ENCODE measurements at regions not wholly inside any gene's neighbourhood (a gene's known extent, or its start where the extent isn't known, plus 50 kb on each side); places are given as distances from the start of the nearest gene placed in this dataset.

DNA sequence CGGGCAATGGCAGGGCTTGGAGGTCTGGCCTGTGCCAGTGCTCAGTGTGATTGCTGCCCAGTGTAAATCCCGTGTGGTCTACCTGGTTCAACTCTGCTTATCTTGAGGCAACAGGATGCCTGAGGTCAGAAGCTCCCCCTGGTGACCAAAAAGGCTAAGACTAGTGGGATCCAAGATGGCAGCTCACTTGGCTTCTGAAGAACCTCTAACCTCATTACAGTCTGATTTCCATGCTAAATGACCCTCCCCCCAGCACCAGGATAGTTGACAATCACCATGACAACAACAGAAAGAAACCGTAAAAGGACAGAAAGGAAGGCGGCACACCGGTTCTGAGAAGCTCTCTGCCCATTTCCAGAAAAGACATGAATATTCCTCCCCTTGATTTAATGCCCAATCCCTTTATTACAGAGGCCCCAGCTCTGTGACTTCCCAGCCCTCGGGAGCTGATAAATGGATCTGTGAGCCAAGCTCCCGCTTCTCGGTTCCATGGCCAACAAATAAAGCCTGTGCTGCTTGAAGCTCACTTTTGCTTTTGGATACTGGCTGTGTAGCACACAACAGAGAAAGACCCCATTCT, 398.4 kb downstream of the CTTN start:
- no peak for DNase-seq (ENCODE audit: low read depth)

DNA sequence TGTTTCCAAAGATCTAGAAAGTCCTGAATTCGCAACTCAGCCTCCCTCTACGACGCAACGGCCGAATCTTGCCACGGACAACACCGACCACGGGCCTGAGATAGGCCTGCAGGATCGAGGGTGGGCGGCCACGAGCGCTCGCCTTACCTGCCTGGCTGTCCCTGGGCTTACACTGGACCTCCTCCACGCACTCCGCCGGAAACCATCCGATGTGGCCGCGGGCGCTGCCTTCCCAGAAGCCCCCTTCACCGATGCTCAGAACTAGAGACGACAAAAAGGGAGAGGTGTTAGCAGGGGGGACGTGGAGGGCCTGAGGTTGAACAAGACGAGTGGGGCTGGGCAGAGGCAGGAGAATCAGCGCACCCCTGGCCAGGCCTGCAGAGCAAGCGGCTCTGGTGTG, 400.0 kb downstream of the CTTN start:
- DNase-seq (ENCODE audit: low read depth) = no peak

DNA sequence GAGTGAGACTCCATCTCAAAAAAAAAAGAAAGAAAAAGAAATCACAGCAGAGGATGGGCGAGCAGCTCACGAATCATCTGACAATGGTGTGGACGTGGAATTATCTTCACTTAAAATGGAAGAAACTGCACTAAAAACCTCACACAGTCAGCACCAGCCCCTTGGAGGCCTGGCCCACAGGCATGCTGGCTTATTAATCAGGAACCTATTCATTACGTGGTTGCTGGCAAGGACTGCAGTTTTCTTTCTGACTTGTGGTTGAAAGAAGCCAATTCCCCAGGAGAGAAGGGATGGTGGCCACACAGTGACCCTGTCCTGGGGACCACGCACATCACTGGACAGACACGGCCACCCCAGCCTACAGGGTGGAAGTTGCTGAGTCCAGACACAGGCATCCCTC, 401.1 kb downstream of the CTTN start:
- no peak for DNase-seq (ENCODE audit: low read depth)

DNA sequence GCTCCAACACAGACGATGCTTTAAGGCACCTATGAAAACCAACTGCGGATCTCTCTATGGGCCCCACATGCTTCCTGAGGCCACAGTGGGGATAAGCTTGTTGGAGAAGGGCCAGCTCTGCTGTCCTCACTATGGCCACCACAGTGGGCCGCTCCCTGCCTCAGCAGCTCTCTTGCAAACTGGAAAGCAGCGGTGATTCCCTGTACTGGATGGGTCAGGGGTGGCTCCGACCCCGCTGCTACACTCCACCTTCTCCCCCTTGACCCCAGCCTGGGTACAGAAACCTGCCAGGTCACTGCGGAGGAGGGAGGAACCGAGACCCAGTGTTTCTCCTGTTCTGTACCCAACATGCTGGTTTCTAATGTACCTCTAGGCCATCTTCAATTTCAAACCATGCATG, 403.9 kb downstream of the CTTN start:
- DNase-seq (ENCODE audit: low read depth) = no peak

DNA sequence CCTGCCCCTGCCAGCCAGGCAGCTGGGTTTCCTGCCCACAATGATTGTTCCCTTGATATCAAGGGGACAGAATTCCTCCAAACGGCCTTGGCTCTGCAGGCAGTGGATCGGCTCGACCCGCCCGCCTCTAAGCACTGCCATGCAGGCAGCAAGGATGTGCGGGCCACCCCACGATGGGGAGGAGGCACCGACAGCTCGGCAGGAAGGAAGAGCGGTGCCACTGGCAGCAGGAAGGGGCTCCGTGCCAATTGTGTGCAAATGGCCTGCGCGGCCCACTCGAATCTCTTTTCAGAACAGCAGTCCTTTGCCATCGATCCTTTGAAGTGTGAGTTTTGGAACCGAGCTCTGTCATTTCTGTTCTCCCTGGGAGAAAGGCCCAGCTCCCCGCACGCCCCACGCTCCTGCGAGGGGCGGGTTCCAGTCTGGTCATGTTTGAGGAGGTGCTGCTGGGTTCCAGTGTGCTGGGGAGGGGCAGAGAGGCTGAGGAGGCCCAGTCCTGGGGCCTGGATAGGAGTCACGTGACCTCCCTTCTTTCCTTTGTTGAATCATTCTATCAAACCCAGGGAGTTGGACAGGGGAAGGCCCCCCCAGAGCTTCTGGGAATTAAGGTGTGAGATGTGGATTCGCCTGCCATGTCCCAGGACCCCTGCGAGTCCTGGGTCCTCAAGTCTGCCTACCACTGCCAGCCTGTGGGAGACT, 406.0 kb downstream of the CTTN start:
- DNase-seq (ENCODE audit: low read depth) = no peak

DNA sequence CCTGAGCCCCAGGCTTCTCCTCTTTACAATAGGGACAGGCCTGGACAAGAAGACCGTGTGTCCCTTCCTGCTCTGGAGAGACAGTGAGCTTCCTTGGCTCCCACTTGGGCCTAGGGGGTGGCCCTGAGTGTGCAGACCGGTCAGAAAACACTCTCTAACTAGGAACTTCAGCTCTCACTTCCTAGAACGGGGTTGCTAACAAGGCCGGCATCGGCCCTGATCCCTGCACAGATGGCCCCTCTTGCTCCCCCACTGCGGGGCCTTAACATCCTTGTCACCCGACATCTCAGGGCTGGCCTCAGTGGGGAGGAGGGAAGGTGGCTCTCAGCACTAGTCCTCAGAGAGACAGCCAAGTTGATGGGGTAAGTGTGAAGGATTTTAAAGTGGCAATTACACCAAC, 406.9 kb downstream of the CTTN start:
- no peak for DNase-seq (ENCODE audit: low read depth)

DNA sequence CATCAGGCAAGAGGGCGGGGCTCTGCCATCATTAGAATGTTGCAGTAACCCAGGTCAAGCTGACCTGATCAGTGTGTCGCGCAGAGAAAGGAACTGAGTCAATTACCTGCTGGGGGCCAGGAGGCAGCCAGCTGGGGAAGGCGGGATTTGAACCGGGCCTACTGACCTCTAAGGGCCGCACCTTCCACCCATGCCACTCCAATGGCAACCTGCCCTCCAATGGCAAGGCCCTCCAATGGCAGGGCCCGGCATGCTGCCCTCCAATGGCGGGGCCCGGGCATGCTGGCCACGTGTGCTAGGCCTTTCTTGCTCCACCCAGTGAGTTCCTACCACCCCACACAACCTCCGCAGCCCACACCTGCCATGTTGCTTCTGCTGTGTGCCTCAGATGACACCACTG, 407.6 kb downstream of the CTTN start:
- no peak for DNase-seq (ENCODE audit: low read depth)

DNA sequence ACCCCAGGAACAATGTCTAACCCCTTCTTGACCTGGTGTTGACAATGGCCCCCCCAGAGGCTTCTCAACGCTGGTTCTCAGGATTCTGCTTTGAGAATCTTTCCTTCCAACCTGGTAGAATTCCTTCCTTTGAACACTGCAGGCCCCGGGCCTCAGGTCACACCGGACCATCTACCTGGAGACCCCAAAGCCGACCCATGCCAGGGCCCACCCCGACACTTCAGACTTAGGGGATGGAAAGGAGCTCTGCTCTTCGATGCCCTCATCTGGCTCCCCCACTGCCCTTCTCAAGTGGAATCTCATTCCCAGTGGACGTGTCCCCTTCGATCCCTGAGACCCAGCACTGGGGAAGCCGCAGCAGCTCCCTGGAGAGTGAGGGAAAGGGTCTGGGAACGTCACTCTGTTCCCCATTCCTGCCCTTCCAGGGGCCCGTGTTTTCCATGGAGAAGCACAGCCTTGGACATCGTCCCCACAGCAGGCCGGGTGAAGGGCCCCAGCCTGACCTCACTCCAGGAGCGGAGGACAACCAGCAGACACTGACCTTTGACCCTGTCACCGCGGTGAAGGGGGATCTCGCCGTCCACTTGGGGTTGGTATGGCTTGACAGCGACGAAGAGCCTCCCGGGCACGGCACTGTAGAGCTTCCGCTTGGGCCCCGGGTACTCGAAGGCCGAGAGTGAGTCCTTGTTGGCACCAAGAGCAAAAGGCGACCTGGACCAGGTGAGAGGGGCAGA, 408.3 kb downstream of the CTTN start:
- no peak for DNase-seq (ENCODE audit: low read depth)

DNA sequence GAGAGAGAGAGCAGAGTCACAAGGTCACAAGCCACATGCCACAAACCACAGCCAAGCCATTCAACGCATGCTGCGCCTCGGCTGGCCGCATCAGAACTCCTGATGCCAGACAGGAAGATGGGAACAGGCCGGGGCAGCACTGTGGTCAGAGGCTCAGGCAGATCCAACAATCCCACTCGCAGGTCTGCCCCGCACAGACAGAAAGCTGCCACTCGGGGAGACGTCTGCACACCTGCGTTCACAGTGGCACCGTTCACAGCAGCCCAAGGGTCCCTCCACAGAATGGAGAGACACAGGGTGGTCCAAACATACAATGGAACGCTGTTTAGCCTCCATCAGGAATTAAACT, 408.8 kb downstream of the CTTN start:
- DNase-seq (ENCODE audit: low read depth) = no peak

DNA sequence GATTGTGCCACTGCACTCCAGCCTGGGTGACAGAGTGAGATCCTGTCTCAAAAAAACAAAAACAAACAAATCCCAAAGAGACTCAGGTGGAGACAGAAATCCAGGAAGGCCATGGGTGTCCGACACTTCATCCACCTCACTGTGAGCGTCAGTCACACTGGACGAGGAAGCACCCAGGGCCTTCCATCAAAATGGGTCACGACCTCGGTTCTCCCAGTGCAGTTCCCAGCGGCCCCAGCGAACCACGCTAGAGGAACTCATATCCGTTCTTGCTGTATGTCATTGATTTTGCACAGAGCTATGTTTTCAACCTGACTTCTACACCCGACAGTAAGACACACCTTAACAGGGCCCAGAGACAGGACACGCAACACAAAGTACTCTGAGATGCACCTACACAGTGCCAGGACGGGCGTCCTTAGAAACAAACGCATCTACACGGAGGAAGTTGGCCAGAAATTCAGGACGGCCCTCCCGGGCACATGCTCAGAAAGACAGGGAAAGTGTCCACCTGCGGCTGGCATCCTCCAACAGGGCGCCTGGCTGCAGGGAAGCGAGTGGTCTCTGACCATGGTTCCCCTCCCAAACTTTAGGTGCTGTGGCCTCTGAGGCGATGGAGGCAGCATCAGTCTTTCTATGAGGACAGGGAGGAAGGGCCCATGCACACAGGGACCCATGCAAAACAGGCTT, 410.5 kb downstream of the CTTN start:
- no peak for DNase-seq (ENCODE audit: low read depth)

DNA sequence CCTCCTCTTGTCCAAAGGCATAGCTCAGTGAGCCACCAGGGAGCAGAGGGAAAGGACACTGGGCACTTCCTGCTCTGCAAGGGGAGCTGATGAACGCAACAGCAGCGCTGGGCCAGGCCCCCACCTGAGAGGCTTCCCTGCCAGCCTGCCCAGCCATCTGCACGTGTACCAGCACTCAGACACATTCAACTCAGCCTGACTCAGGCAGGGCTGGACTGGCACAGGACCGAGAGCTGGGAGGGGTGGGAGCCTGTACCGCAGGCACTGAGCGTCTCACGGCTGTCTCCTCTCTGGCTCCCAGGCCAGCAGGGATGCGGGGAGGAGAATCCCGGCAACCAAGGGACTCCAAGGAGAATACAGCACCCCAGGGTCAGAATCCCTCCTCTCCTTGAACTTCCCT, 411.8 kb downstream of the CTTN start:
- no peak for DNase-seq (ENCODE audit: low read depth)

DNA sequence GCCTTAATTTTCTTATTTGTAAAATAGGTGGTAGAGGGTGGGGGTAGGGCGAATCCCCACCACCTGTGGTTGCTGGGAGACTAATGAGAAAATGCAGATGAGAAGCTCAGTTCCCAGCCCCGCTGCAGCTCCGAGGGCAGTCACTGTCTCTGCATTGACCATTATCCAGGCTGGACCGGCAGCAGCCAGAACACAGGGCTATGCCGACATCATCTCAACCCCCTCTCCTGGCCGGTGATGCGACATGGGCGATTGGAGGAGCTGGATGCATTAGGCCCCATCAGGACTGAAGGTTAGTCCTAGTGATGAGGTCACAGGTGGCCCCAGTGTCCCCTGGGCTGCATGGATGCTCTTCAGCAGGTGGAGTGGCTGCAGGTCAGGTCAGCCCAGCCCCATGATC, 412.4 kb downstream of the CTTN start:
- no peak for DNase-seq (ENCODE audit: low read depth)

DNA sequence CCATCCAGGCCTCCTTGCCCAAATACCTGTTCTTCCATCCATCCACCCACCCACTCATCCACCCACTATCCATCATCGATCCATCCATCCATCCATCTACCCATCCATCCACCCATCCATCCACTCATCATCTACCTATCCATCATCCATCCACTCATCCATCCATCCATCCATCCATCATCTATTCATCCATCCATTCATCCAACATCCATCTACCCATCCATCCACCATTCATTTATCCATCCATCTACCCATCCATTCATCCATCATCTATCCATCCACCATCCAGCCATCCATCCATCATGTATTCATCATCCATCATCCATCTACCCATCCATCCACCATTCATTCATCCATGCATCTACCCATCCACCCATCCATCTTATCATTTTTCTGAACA, 413.2 kb downstream of the CTTN start:
- no peak for DNase-seq (ENCODE audit: low read depth)

DNA sequence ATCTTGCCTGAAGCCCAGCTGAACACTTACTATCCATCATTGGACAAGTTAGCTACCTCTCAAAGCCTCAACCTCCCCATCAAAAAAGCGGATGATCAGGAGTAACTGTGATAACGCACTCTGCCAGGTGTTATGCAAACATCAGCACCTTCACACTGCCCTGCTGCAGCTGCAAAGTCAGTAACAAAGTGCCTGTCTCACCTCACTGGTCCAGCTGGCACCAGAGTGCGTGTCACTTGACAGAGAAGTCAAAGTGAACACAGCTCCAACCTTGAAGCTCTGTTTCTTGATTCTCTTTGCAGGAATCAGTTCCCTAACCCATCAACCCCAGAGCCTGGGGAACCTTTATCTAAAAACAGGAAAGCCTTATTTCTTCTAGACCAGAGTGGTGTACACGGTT, 413.6 kb downstream of the CTTN start:
- no peak for DNase-seq (ENCODE audit: low read depth)

DNA sequence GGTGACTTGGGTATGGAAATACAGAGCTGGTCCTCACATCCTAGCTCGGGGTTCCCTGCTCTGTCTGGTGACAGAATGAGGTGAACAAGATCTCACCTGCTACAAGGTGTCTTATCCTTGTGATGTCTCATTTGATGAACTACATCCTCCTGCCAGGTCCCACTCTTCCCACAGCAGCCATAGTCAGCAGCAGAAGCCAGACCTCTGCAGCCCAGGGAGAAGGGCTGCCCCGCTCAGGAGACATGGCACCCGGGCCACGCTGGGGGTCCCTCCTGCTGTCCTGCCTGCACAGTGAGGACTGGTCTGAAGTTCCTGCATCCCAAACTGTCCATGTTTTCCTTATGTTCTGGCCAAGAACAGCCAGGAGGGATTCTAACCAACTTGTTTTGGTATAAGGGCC, 414.1 kb downstream of the CTTN start:
- no peak for DNase-seq (ENCODE audit: low read depth)

DNA sequence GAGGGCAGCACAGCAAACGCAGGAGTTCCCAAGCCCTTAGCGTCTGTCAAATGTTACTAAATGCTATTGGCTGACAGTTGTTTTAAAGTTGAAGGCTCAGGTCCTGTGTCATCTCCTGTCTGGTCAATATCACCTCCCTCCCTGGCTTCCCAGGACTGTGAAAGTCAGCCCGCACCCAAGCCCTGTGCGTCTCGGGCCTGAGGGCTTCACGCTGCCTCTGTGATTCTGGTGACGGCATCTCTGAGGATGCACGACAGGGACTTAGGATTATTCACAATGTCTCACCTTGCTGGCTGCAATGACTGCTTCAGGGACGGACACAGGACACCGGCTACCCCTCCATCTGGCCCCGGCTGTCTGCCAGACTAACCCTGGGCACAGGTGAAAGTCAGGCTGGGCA, 415.3 kb downstream of the CTTN start:
- DNase-seq (ENCODE audit: low read depth) = no peak

DNA sequence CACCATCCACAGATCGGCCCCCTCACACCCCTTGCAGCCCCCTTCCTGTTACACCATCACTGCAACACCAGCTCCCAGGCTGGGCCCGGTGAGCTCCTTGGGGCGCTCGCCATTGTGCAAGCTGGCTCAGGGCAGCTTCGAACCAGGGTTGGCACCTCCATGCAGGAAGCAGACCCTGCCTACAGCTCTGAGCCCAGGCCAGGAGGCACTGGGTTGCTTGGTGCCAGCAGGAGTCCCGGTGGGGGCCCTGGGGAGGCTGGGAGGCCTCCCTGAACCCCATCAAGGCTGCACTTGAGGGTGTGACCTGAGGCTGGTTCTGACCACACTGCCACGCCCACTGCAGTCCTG, 417.1 kb downstream of the CTTN start:
- no peak for DNase-seq (ENCODE audit: low read depth)

DNA sequence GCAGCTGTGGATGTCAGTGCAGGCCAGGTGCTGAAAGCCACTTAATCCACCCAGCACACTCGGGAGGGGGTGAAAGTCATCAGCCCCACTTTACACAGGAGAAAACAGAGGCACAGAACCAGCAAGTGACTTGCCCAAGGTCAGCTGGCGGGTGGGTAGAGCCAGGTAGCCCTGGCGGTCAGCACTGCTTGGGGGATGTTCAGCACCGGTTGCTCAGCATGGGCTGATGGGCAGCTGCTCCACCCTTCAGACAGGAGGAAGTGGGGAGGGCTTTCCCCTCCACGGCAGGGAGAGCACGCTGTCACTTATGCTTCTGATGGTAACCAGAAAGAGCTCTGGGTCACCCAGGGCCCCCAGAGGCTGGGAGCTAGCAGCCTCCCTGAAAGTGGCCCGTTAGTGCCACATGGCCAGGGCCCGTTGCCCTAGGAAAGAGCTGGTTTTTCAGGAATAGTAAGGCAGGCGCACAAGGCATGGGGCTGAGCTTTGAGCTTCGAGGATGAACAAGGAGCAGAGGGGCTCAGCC, 417.9 kb downstream of the CTTN start:
- DNase-seq (ENCODE audit: low read depth) = no peak

DNA sequence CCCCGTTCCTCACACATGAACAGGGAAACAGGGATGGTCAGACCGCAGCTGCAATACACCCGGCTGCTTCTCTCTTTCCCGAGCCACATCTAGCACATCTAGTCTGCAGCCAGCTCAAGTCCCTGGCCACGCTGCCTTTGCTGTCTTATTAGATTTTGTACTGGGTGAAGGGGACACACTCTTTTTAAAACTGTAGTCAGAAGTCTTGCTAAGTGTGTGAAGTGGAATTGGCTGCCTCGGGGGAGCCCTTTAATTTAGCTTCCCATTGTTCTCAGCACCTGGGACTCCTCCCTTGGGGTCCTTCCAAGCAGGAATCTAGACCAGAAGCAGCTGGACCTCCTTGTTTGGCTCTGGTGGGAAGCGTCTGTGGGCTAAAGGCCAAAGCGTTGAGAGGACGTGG, 420.0 kb downstream of the CTTN start:
- DNase-seq (ENCODE audit: low read depth) = no peak

DNA sequence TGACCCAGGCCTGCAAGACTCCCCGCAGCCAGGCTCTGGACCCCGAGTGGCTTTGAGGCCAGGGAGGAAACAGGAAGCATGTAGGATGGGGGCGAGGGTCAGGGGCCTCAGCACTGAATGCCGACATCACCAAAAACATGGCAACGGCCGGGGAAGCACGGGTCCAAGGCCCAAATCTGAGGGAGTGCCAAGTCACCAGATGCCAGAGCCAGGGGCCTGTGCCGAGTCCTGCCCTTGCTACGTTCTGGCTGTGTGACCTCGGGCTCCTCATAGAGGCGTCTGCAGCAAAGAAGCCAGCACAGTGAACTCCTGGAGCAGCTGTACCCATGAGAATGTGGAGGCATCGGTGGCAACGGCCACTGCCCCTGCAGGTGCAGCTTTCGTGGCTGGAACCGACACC, 420.7 kb downstream of the CTTN start:
- no peak for DNase-seq (ENCODE audit: low read depth)

DNA sequence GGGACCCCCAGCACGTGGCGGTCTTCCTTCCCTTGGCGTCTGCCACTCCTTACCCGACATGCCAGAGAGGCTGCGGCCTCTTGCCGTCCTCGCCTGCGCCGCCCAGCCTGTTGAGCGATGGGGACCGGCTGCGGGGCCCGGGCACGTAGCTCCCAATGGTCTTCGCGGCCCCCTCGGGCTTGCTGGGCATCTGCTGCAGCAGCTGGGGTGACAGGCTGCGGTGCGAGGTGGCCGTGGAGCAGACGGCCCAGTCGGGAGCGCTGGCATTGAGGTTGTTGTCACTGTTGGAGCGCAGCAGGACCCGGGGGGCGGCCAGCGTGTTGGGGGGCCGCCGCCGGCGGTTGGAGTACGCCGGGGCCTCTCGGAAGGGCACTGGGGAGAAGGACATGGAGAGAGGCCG, 422.0 kb downstream of the CTTN start:
- no peak for DNase-seq (ENCODE audit: low read depth)

DNA sequence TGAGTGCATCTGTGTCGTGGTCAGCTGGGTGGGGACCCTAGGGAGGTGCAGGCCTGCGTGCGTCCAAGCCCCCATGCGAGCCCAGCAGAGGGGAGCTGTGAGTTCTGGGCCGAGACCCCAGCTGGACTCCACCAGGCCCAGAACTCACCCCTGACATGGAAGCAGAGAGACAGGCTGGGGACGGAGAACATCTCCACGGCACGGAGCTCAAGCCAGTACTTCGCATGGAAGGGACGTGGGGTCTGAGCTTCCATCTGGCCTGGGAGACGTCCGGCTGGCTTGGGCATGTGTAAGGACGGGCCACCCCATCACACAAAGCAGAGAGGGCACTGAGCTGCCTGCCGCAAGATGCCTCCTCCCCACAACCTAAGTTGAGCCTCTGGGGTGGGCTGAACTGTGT, 422.4 kb downstream of the CTTN start:
- DNase-seq (ENCODE audit: low read depth) = no peak

DNA sequence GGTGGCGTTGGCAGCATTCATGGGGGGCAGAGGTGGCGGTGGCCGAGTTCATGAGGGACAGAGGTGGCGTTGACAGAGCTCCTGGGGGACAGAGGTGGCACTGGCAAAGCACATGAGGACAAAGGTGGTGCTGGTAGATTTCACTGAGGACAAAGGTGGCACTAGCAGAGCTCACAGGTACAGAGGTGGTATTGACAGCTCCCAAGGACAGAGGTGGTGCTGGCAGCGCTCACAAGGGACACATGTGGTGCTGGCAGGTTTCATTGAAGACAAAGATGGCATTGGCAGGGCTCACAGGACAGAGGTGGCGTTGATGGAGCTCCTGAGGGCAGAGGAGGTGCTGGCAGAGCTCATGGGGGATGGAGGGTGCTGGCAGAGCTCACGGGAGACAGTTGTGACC, 425.4 kb downstream of the CTTN start:
- DNase-seq (ENCODE audit: low read depth) = no peak

Data from HS-27A (cell line).